Stimulated activated CD4-positive, alpha-beta T cell treated with anti-CD3 and anti-CD28 coated beads, Interleukin-12 subunit alpha, Interleukin-12 subunit beta, amount 100 ng/mL, for 24 hours (primary cell): ENCODE measurements at regions not wholly inside any gene's neighbourhood (a gene's known extent, or its start where the extent isn't known, plus 50 kb on each side); places are given as distances from the start of the nearest gene placed in this dataset.

ENCODE experiments used
- DNase-seq, 2 experiments: peaks; one replicate each; pipeline ENCODE4 v3.0.0-alpha.2; 2020; ENCODE audit warnings: low read depth in 2 of 2

- no peak for DNase-seq
Measured at GRCh38 chr16:9412915-9413264, 321.4 kb downstream of the HAPSTR1 start.

- no peak for DNase-seq
Measured at GRCh38 chr16:9415545-9415944, 324.1 kb downstream of the HAPSTR1 start.

GRCh38 chr16:9417898-9418297 is 326.5 kb downstream of the HAPSTR1 start:
- DNase-seq = no peak

GRCh38 chr16:9419161-9419560 is 327.7 kb downstream of the HAPSTR1 start:
- DNase-seq = no peak

- no peak for DNase-seq
Measured at GRCh38 chr16:9422762-9423513, 331.5 kb downstream of the HAPSTR1 start.

- DNase-seq = no peak
Measured at GRCh38 chr16:9425236-9425635, 333.8 kb downstream of the HAPSTR1 start.

GRCh38 chr16:9428355-9429005 is 337.0 kb downstream of the HAPSTR1 start:
- DNase-seq = no peak

- DNase-seq = no peak
Measured at GRCh38 chr16:9429646-9430330, 338.3 kb downstream of the HAPSTR1 start.

GRCh38 chr16:9434659-9435058 is 343.2 kb downstream of the HAPSTR1 start:
- no peak for DNase-seq

- DNase-seq = no peak
Measured at GRCh38 chr16:9436175-9436574, 344.7 kb downstream of the HAPSTR1 start.

- no peak for DNase-seq
Measured at GRCh38 chr16:9437115-9437514, 345.7 kb downstream of the HAPSTR1 start.

- no peak for DNase-seq
Measured at GRCh38 chr16:9438991-9439390, 347.5 kb downstream of the HAPSTR1 start.

- no peak for DNase-seq
Measured at GRCh38 chr16:9441012-9441411, 349.6 kb downstream of the HAPSTR1 start.

GRCh38 chr16:9443864-9444263 is 352.4 kb downstream of the HAPSTR1 start:
- no peak for DNase-seq

GRCh38 chr16:9446471-9447194 is 355.2 kb downstream of the HAPSTR1 start:
- DNase-seq = no peak

- DNase-seq = no peak
Measured at GRCh38 chr16:9447195-9447551, 355.7 kb downstream of the HAPSTR1 start.

- DNase-seq = no peak
Measured at GRCh38 chr16:9447699-9448098, 356.3 kb downstream of the HAPSTR1 start.

- DNase-seq = no peak
Measured at GRCh38 chr16:9449597-9449996, 358.2 kb downstream of the HAPSTR1 start.

GRCh38 chr16:9457215-9457614 is 365.8 kb downstream of the HAPSTR1 start:
- DNase-seq = no peak

GRCh38 chr16:9458816-9459215 is 367.4 kb downstream of the HAPSTR1 start:
- DNase-seq = no peak

GRCh38 chr16:9462984-9463383 is 371.5 kb downstream of the HAPSTR1 start:
- DNase-seq = no peak

- no peak for DNase-seq
Measured at GRCh38 chr16:9463461-9463860, 372.0 kb downstream of the HAPSTR1 start.
